ENCODE measurements at regions not wholly inside any gene's neighbourhood (a gene's known extent, or its start where the extent isn't known, plus 50 kb on each side); places are given as distances from the start of the nearest gene placed in this dataset.
"Not testable (repeated sequence)": the region's sequence is repeated elsewhere in the genome, so short reads cannot be mapped to it uniquely, and the experiment has no call there.

DNA sequence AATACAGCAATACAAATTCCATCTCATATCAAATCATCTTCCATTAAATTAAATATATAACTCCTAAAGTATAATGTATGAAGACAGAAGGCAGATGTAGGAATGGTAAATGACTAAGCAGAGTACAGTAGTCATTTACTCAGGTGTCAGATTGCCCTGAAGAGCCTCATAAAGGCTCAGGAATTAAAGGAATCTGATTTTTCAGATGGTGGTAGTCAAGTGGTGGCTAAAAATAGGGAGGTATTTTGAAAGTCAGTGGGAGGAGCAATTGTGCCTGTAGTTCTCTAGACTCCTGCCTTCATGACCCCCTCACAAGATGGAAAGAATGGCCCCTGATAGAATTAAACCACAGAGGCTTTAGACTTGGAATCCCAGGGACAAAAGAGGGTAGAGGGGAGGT is 142.7 kb upstream of the SYNPR start:
- no peak for DNase-seq (ENCODE audit: low read depth in 1 of 2, low spot score in 1 of 2)
- no peaks in the 10 kb centered on the region for H3K27me3 ChIP-seq (ENCODE audit: insufficient read depth, poor library complexity, severe bottlenecking)
- no peak overlapping the region for H3K4me3 ChIP-seq (replicated peaks; ENCODE audit: insufficient read depth, low read length)
- H3K27ac ChIP-seq (replicated peaks) = no peak overlapping the region
- TF ChIP-seq GABPA (IDR thresholded peaks at IDR 0.05; ENCODE audit: low read depth) (no peak), POLR2AphosphoS5 (IDR thresholded peaks at IDR 0.05; ENCODE audit: low read depth) (no peak), SPI1 (IDR thresholded peaks at IDR 0.05; ENCODE audit: borderline replicate concordance, low read depth) (no peak)
- TF ChIP-seq, protein P1, sequence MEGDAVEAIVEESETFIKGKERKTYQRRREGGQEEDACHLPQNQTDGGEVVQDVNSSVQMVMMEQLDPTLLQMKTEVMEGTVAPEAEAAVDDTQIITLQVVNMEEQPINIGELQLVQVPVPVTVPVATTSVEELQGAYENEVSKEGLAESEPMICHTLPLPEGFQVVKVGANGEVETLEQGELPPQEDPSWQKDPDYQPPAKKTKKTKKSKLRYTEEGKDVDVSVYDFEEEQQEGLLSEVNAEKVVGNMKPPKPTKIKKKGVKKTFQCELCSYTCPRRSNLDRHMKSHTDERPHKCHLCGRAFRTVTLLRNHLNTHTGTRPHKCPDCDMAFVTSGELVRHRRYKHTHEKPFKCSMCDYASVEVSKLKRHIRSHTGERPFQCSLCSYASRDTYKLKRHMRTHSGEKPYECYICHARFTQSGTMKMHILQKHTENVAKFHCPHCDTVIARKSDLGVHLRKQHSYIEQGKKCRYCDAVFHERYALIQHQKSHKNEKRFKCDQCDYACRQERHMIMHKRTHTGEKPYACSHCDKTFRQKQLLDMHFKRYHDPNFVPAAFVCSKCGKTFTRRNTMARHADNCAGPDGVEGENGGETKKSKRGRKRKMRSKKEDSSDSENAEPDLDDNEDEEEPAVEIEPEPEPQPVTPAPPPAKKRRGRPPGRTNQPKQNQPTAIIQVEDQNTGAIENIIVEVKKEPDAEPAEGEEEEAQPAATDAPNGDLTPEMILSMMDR (IDR thresholded peaks at IDR 0.05; ENCODE audit: insufficient read depth, low read length) = no peak
- TF ChIP-seq, protein P2, sequence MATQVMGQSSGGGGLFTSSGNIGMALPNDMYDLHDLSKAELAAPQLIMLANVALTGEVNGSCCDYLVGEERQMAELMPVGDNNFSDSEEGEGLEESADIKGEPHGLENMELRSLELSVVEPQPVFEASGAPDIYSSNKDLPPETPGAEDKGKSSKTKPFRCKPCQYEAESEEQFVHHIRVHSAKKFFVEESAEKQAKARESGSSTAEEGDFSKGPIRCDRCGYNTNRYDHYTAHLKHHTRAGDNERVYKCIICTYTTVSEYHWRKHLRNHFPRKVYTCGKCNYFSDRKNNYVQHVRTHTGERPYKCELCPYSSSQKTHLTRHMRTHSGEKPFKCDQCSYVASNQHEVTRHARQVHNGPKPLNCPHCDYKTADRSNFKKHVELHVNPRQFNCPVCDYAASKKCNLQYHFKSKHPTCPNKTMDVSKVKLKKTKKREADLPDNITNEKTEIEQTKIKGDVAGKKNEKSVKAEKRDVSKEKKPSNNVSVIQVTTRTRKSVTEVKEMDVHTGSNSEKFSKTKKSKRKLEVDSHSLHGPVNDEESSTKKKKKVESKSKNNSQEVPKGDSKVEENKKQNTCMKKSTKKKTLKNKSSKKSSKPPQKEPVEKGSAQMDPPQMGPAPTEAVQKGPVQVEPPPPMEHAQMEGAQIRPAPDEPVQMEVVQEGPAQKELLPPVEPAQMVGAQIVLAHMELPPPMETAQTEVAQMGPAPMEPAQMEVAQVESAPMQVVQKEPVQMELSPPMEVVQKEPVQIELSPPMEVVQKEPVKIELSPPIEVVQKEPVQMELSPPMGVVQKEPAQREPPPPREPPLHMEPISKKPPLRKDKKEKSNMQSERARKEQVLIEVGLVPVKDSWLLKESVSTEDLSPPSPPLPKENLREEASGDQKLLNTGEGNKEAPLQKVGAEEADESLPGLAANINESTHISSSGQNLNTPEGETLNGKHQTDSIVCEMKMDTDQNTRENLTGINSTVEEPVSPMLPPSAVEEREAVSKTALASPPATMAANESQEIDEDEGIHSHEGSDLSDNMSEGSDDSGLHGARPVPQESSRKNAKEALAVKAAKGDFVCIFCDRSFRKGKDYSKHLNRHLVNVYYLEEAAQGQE (IDR thresholded peaks at IDR 0.05; ENCODE audit: insufficient replicate concordance, low read depth) = no peak

DNA sequence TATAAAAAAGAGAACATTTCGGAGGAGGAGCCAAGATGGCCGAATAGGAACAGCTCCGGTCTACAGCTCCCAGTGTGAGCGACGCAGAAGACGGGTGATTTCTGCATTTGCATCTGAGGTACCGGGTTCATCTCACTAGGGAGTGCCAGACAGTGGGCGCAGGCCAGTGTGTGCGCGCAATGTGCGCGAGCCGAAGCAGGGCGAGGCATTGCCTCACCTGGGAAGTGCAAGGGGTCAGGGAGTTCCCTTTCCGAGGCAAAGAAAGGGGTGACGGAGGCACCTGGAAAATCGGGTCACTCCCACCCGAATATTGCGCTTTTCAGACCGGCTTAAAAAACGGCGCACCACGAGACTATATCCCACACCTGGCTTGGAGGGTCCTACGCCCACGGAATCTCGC is 141.9 kb upstream of the SYNPR start:
- not testable (repeated sequence) for DNase-seq (ENCODE audit: low read depth in 1 of 2, low spot score in 1 of 2); H3K27me3 ChIP-seq (ENCODE audit: insufficient read depth, poor library complexity, severe bottlenecking); H3K27ac ChIP-seq (replicated peaks); H3K4me3 ChIP-seq (replicated peaks; ENCODE audit: insufficient read depth, low read length)

DNA sequence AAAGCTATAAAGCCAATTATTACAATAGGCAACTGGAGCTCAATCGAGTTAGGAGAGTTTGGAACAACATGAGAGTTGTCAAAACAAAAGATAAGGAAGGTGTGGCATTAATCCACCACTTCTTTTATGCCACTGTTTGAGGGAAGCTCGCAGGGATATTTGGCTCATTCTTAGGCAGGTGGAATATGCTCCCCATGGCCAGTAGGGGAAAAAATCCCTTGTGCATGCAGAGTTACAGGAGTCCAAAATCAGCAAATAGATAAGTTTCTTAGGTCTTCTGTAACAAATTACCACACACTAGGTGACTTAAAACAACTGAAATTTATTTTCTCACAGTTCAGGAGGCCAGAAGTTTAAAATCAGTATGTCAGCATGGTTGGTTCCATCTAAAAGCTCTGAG is 135.4 kb upstream of the SYNPR start:
- TF ChIP-seq POLR2AphosphoS5 (IDR thresholded peaks at IDR 0.05; ENCODE audit: low read depth) = no peak
- TF ChIP-seq, protein P2 (IDR thresholded peaks at IDR 0.05; ENCODE audit: insufficient replicate concordance, low read depth) = no peak
- no peak for TF ChIP-seq SPI1 (IDR thresholded peaks at IDR 0.05; ENCODE audit: borderline replicate concordance, low read depth)
- no peak for TF ChIP-seq GABPA (IDR thresholded peaks at IDR 0.05; ENCODE audit: low read depth)
- TF ChIP-seq, protein P1 (IDR thresholded peaks at IDR 0.05; ENCODE audit: insufficient read depth, low read length) = no peak
- no peak for DNase-seq (ENCODE audit: low read depth in 1 of 2, low spot score in 1 of 2)
- no peaks in the 10 kb centered on the region for H3K27me3 ChIP-seq (ENCODE audit: insufficient read depth, poor library complexity, severe bottlenecking)
- no peak overlapping the region for H3K27ac ChIP-seq (replicated peaks)
- H3K4me3 ChIP-seq (replicated peaks; ENCODE audit: insufficient read depth, low read length) = no peak overlapping the region

DNA sequence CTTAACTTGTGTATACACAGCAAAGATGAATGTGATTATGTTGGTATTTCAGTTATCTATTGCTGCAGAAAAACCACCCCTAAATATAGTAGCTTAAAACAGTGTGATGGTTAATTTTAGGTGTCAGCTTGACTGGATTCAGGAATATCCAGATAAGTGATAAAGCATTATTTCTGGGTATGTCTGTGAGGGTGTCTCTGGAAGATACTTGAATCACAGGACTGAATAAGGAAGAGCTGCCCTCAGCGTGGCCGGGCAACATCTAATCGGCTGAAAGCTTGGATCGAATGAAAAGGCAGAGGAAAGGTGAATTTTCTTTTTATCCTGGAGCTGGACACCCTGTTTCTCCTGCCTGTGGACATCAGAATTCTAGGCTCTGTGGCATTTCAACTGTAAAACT is 132.0 kb upstream of the SYNPR start:
- no peak overlapping the region for H3K4me3 ChIP-seq (replicated peaks; ENCODE audit: insufficient read depth, low read length)
- TF ChIP-seq, protein P1 (IDR thresholded peaks at IDR 0.05; ENCODE audit: insufficient read depth, low read length) = no peak
- TF ChIP-seq POLR2AphosphoS5 (IDR thresholded peaks at IDR 0.05; ENCODE audit: low read depth) (no peak), GABPA (IDR thresholded peaks at IDR 0.05; ENCODE audit: low read depth) (no peak), SPI1 (IDR thresholded peaks at IDR 0.05; ENCODE audit: borderline replicate concordance, low read depth) (no peak)
- TF ChIP-seq, protein P2 (IDR thresholded peaks at IDR 0.05; ENCODE audit: insufficient replicate concordance, low read depth) = no peak
- DNase-seq (ENCODE audit: low read depth in 1 of 2, low spot score in 1 of 2) = no peak
- no peak overlapping the region for H3K27ac ChIP-seq (replicated peaks)
- H3K27me3 ChIP-seq (ENCODE audit: insufficient read depth, poor library complexity, severe bottlenecking) = no peaks in the 10 kb centered on the region

Data from HL-60 (cell line).